ENCODE measurements at regions not wholly inside any gene's neighbourhood (a gene's known extent, or its start where the extent isn't known, plus 50 kb on each side); places are given as distances from the start of the nearest gene placed in this dataset.
A peak's percentile ranks its signal among the peaks of the same experiment; 100 is the strongest.

GRCh38 chr20:60224914-60225313 is 266.7 kb downstream of the CDH26 start:
- H3K4me2 ChIP-seq, result no peak overlapping the region
- DNase-seq (ENCODE audit: low read depth in 1 of 2, low spot score in 1 of 2) (peak; percentile 22 to 31), FAIRE-seq (no peak), ATAC-seq (peak; percentile 54 to 80; a peak in 4 of 6 replicates)
- CTCF ChIA-PET, result interaction anchor here (0.6 to 2.7 kb wide), 5 partner anchors 9 to 152 kb away, joined by 3 to 17 read pairs (median 4); no protein-coding TSS in a partner anchor
- TF ChIP-seq TP53 (CRISPR knock-in tag; IDR thresholded peaks at IDR 0.05) (no peak), MAX (IDR thresholded peaks at IDR 0.05) (no peak), RAD21 (conservative IDR thresholded peaks at IDR 0.05 in 1 of 2, IDR thresholded peaks at IDR 0.05 in 1 of 2) (peak in 1 of 2 experiments; percentile 49; a peak in 3 of 5 replicates), PHF8 (IDR thresholded peaks at IDR 0.05; ENCODE audit: borderline replicate concordance, low read depth) (no peak), MAZ (IDR thresholded peaks at IDR 0.05; ENCODE audit: borderline replicate concordance, low read depth, low read length) (no peak), SMC3 (IDR thresholded peaks at IDR 0.05) (0 out of 3 replicates have a peak, but pooled peaks have one; percentile 39), MAFK (IDR thresholded peaks at IDR 0.05; ENCODE audit: partially characterized antibody) (no peak), HOXA7 (CRISPR knock-in tag; IDR thresholded peaks at IDR 0.05) (no peak), REST (IDR thresholded peaks at IDR 0.05) (no peak)
- WGBS (ENCODE audit: missing lambda C conversion rate), result 76% methylated on average over 3 of the region's 3 CpGs
- H3K4me3 ChIP-seq, result no peak overlapping the region
- H3K27ac ChIP-seq, result no peak overlapping the region
- H3K4me1 ChIP-seq, result no peaks in the 10 kb centered on the region
- no peaks in the 10 kb centered on the region for H3K9me3 ChIP-seq
- POLR2A ChIA-PET, result no interaction called here

GRCh38 chr20:60228255-60228654 is 270.0 kb downstream of the CDH26 start:
- H3K4me3 ChIP-seq, result no peak overlapping the region
- FAIRE-seq (no peak), ATAC-seq (no peak), DNase-seq (ENCODE audit: low read depth in 1 of 2, low spot score in 1 of 2) (no peak)
- ChIA-PET CTCF (interaction anchor here (1.1 to 1.5 kb wide), 2 partner anchors 17 to 1668 kb away, joined by 3 to 10 read pairs; no protein-coding TSS in a partner anchor), POLR2A (no interaction called here)
- no peak overlapping the region for H3K27ac ChIP-seq
- 3% methylated on average over 3 of the region's 3 CpGs for WGBS (ENCODE audit: missing lambda C conversion rate)
- no peak for TF ChIP-seq MYC (IDR thresholded peaks at IDR 0.05; ENCODE audit: borderline replicate concordance, low read length)
- TF ChIP-seq CHD2 (IDR thresholded peaks at IDR 0.05; ENCODE audit: low read length, partially characterized antibody), result no peak
- no peak for TF ChIP-seq BCL3 (IDR thresholded peaks at IDR 0.05)
- no peak for TF ChIP-seq NFE2L2 (conservative IDR thresholded peaks at IDR 0.05; ENCODE audit: low read length)
- no peak for TF ChIP-seq E2F6 (IDR thresholded peaks at IDR 0.05; ENCODE audit: borderline replicate concordance, low read depth)
- TF ChIP-seq EHMT2 (IDR thresholded peaks at IDR 0.05; ENCODE audit: low read depth), result no peak
- no peaks in the 10 kb centered on the region for H3K9me3 ChIP-seq
- H3K4me1 ChIP-seq, result no peaks in the 10 kb centered on the region
- no peak overlapping the region for H3K4me2 ChIP-seq

- Histone ChIP-seq H3K4me2 (no peak overlapping the region), H3K4me1 (no peaks in the 10 kb centered on the region), H3K4me3 (no peak overlapping the region), H3K9me3 (no peaks in the 10 kb centered on the region), H3K27ac (no peak overlapping the region)
- no peak for DNase-seq (ENCODE audit: low read depth in 1 of 2, low spot score in 1 of 2)
- CTCF ChIA-PET, result interaction anchor here (1.3 kb wide), 1 partner anchor 21 kb away, joined by 3 read pairs; no protein-coding TSS in a partner anchor
- POLR2A ChIA-PET, result no interaction called here
- WGBS (ENCODE audit: missing lambda C conversion rate), result 3% methylated on average over 4 of the region's 4 CpGs
- FAIRE-seq, result no peak
- no peak for ATAC-seq
- TF ChIP-seq EP300 (IDR thresholded peaks at IDR 0.05), result no peak
- TF ChIP-seq BHLHE40 (IDR thresholded peaks at IDR 0.05; ENCODE audit: low read depth, low read length), result no peak
- no peak for TF ChIP-seq RCOR1 (IDR thresholded peaks at IDR 0.05; ENCODE audit: low read depth, low read length)
- TF ChIP-seq HES2 (IDR thresholded peaks at IDR 0.05), result no peak
- no peak for TF ChIP-seq MAZ (IDR thresholded peaks at IDR 0.05; ENCODE audit: borderline replicate concordance, low read depth, low read length)
- TF ChIP-seq PBX3 (IDR thresholded peaks at IDR 0.05), result no peak
- TF ChIP-seq CHD2 (IDR thresholded peaks at IDR 0.05; ENCODE audit: low read length, partially characterized antibody), result no peak
- no peak for TF ChIP-seq FOSB (CRISPR knock-in tag; IDR thresholded peaks at IDR 0.05)
- no peak for TF ChIP-seq HEYL (CRISPR knock-in tag; IDR thresholded peaks at IDR 0.05)
- TF ChIP-seq ATOH8 (CRISPR knock-in tag; IDR thresholded peaks at IDR 0.05; ENCODE audit: low read depth), result no peak
- no peak for TF ChIP-seq TP53 (CRISPR knock-in tag; IDR thresholded peaks at IDR 0.05)
- no peak for TF ChIP-seq EHMT2 (IDR thresholded peaks at IDR 0.05; ENCODE audit: low read depth)
- no peak for TF ChIP-seq HOXB5 (CRISPR knock-in tag; IDR thresholded peaks at IDR 0.05)
- no peak for TF ChIP-seq NR3C1 (IDR thresholded peaks at IDR 0.05)
Observed at GRCh38 chr20:60232380-60232779, 274.2 kb downstream of the CDH26 start.
